Psoas muscle (tissue), 7 donors: ENCODE measurements at regions not wholly inside any gene's neighbourhood (a gene's known extent, or its start where the extent isn't known, plus 50 kb on each side); places are given as distances from the start of the nearest gene placed in this dataset.

Source experiments
- ATAC-seq, 4 donors: fragments of 200-7000 bp; cut with Tn5 transposase; one replicate each; pipeline ENCODE4 v1.9.1; 2020; ENCODE audit warnings: moderate library complexity in 3 of 4, mild to moderate bottlenecking in 2 of 4
- DNase-seq, 2 donors: peaks; one replicate each; pipeline ENCODE4 v3.0.0-alpha.2; 2020
- H3K27ac ChIP-seq: fragments of 200-600 bp; one replicate; pipeline ENCODE4 v1.8.0; 2022
- H3K27me3 ChIP-seq, 3 donors: fragments of 200-600 bp in 1 of 3; one replicate each; pipeline versions ENCODE4 v1.6.1 to v1.8.0; 2013 to 2022; ENCODE audit warnings: low read length in 2 of 3, mild to moderate bottlenecking in 2 of 3, moderate library complexity in 1 of 3; ENCODE audit not compliant: insufficient read depth in 3 of 3
- H3K36me3 ChIP-seq, 2 donors: fragments of 200-600 bp in 1 of 2; one replicate each; pipeline versions ENCODE4 v1.6.1 to v1.8.0; 2013 to 2022; ENCODE audit warnings: low read depth in 1 of 2, mild to moderate bottlenecking in 1 of 2, moderate library complexity in 1 of 2; ENCODE audit not compliant: insufficient read depth in 1 of 2
- H3K4me1 ChIP-seq: fragments of 200-600 bp; one replicate; pipeline ENCODE4 v1.8.0; 2022
- H3K4me3 ChIP-seq: fragments of 200-600 bp; one replicate; pipeline ENCODE4 v1.8.0; 2022; ENCODE audit warnings: mild to moderate bottlenecking
- H3K9me3 ChIP-seq: fragments of 200-600 bp; one replicate; pipeline ENCODE4 v1.8.0; 2022
- CTCF ChIP-seq: fragments of 200-600 bp; IDR thresholded peaks from one replicate; pipeline ENCODE4 v1.8.0; 2022; ENCODE audit warnings: antibody characterized with exemption
- WGBS, 3 donors: extraction: QIAGEN DNeasy Blood & Tissue Kit; methylation state at CpG; one replicate each; pipeline versions ENCODE4 v1.1.6 to v1.1.7; 2013; 5-methylcytosine and 5-hydroxymethylcytosine counted together
- intact Hi-C, 2 donors: fragments of 100-400 bp; cut with DNase I; formaldehyde crosslinking; loops; one replicate each; pipeline versions ENCODE4 v1.11.0 to v1.14.2; 2022
- donor health status: healthy with polysubstance abuse.
- donor health status: DM: no; HTN: no; CAD: no; lungs with moderate emphysema.
- donor health status: Bipolar disorder and iron deficiency.
- donor health status: healthy.
- donor health status: DM: yes; HTN: yes; CAD: no.
- donor health status: DM: no; HTN: no; CAD: no.
- donor health status: DM: yes; HTN: yes; CAD: no.

GRCh38 chr9:89742660-89743059 lies 137.8 kb downstream of the GADD45G start:
- no peak for ATAC-seq
- H3K27me3 ChIP-seq = no peaks in the 10 kb centered on the region
- peaks cover 21% of the 10 kb centered on the region for H3K4me1 ChIP-seq
- intact Hi-C loops = no loop called here
- no peak for DNase-seq
- H3K9me3 ChIP-seq = no peaks in the 10 kb centered on the region
- no peak overlapping the region for H3K4me3 ChIP-seq
- 77 to 85% (median 85%) methylated on average over 6 of the region's 6 CpGs for WGBS, 3 donors
- TF ChIP-seq CTCF = no peak
- H3K27ac ChIP-seq = no peak overlapping the region
- H3K36me3 ChIP-seq = no peaks in the 10 kb centered on the region

- WGBS, 3 donors = 46 to 62% (median 55%) methylated on average over 5 of the region's 5 CpGs
- Histone ChIP-seq H3K9me3 (no peaks in the 10 kb centered on the region), H3K27me3 (no peaks in the 10 kb centered on the region), H3K4me1 (peaks cover 17% of the 10 kb centered on the region), H3K36me3 (no peaks in the 10 kb centered on the region), H3K27ac (no peak overlapping the region), H3K4me3 (no peak overlapping the region)
- no peak for TF ChIP-seq CTCF
- DNase-seq (no peak), ATAC-seq (no peak)
- intact Hi-C loops = no loop called here
Measured at GRCh38 chr9:89743216-89743572, 138.4 kb downstream of the GADD45G start.

DNA sequence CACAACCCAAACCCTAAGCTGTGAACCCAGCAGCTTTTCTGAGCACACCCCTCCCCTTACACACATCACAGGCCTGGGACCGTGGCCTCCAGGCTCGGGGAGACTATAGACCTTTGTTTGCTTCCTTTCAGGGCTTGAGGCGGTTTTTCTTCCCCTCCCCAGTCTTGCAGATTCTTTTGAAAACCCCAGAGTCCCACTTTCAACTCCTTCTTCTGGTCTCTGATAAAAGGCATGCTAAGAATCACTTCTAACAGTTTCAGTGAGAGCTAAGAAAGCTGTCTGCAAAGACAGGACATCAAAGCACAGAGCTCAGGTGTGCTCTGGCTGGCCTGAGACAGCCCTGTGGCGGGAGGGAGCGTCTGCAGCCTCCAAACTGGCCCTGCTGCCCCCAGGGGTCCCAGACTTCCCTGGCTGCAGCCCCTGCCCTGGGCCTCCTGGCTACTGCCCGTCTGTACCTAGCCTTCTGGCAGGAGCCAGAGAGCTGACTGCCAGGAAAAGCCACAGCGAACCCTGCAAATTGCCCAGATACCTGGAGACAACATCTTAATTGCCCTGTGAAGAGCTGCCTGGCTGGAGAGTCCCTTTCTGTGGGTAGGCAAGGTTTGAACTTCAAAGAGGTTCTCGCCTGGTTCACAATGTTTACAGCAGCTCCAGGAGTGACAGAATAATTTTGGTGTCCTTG lies 138.9 kb downstream of the GADD45G start:
- Histone ChIP-seq H3K27me3 (no peaks in the 10 kb centered on the region), H3K4me3 (no peak overlapping the region), H3K4me1 (peaks cover 12% of the 10 kb centered on the region), H3K27ac (no peak overlapping the region), H3K9me3 (no peaks in the 10 kb centered on the region), H3K36me3 (no peaks in the 10 kb centered on the region)
- intact Hi-C loops = no loop called here
- no peak for DNase-seq
- WGBS, 3 donors = 85 to 95% (median 88%) methylated on average over 8 of the region's 8 CpGs
- TF ChIP-seq CTCF = no peak
- ATAC-seq = no peak

DNA sequence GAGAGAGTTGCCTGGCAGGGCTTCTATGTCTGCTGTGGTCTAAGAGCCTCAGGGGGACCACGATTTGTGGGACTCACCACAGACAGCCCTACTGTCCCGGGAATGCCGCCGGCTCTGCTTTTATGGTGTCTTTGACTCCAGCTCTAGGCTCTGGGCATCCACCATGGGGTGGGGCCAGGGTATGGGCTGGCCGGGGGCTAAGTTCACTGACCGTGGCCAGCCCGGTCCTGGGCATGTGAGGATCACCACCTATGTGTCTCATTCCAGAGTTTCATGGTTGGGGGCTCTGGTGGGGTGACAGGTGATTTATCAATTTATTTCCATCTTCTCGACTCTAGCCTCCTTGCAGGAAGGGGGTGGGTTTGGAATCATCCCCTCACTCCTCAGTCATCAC lies 139.4 kb downstream of the GADD45G start:
- Histone ChIP-seq H3K4me1 (peaks cover 11% of the 10 kb centered on the region), H3K27ac (no peak overlapping the region), H3K9me3 (no peaks in the 10 kb centered on the region), H3K27me3 (no peaks in the 10 kb centered on the region), H3K4me3 (no peak overlapping the region), H3K36me3 (no peaks in the 10 kb centered on the region)
- no peak for TF ChIP-seq CTCF
- DNase-seq = no peak
- no peak for ATAC-seq
- WGBS, 3 donors = 95 to 99% (median 96%) methylated on average over 8 of the region's 8 CpGs
- intact Hi-C loops = no loop called here

DNA sequence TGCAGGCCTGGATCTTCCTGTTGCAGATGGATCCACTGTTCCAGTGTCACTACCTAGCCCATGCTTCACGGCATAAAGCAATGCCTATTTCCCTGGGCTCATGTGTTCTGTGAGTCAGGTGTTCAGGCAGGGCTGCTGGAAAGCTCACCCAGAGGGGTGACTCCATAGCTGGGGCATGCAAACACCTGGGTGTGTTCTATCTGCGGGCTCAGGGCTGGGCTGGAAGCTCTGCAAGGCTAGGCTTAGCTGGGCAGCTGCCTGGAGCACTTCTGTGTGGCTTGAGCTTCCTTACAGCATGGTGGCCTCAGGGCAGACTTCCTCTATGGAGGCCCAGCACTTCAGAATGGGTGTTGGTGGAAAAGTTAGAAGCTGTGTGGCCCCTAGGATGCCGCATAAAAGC lies 139.9 kb downstream of the GADD45G start:
- Histone ChIP-seq H3K9me3 (no peaks in the 10 kb centered on the region), H3K36me3 (no peaks in the 10 kb centered on the region), H3K27me3 (no peaks in the 10 kb centered on the region), H3K4me3 (no peak overlapping the region), H3K27ac (no peak overlapping the region), H3K4me1 (peaks cover 10% of the 10 kb centered on the region)
- intact Hi-C loops = no loop called here
- WGBS, 3 donors = 90 to 99% (median 97%) methylated on average over 3 of the region's 3 CpGs
- TF ChIP-seq CTCF = no peak
- no peak for ATAC-seq
- DNase-seq = no peak
